EH (cell line): ENCODE measurements at regions not wholly inside any gene's neighbourhood (a gene's known extent, or its start where the extent isn't known, plus 50 kb on each side); places are given as distances from the start of the nearest gene placed in this dataset.
A peak's percentile ranks its signal among the peaks of the same experiment; 100 is the strongest.
"Not testable (repeated sequence)": the region's sequence is repeated elsewhere in the genome, so short reads cannot be mapped to it uniquely, and the experiment has no call there.

Source experiments
- DNase-seq: peaks from one replicate; pipeline ENCODE4 v3.0.0-alpha.2; 2015; ENCODE audit warnings: low read depth

GRCh38 chr7:121620953-121621606 lies 225.0 kb upstream of the FAM3C start:
- DNase-seq: no peak

GRCh38 chr7:121620206-121620605 lies 224.1 kb upstream of the FAM3C start:
- DNase-seq: no peak

DNA sequence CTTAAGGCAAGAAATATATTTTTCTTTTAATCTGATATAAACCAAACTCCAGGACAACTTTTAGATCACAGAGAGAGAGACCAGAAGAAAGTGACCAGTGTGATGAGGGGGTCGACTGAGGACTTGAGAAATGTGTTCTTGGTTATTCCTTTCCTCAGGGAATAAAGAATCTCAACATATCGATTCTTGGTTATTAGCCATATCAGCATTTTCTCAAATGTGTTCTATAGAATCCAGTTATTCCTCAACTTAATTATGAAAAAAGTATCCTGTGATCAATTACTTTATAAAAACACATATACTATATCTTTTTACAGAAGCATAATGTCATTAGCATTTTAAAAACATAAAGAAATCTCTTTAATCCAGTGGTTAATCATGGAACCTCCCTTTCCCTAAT lies 222.1 kb upstream of the FAM3C start:
- no peak for DNase-seq

GRCh38 chr7:121610243-121610642 lies 214.1 kb upstream of the FAM3C start:
- no peak for DNase-seq

DNA sequence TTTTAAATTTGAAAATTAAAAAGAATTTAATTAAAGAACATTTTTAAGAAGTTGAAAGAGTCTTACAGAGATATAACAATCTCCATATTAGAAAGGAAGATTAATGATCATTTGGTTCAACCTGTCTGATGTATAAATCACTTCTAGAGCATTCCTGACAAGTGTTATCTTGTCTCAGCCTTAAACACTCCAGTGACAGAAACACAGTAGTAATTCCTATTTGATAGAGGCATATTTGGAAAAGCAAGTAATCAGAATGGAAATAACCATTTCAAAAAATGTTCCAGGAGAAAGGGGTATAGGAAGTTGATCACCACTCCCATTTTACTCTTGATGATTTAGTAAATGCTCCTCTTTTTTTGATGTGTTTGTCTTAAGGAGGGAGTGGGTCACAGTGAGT lies 213.1 kb upstream of the FAM3C start:
- DNase-seq: no peak

GRCh38 chr7:121608785-121609184 lies 212.7 kb upstream of the FAM3C start:
- no peak for DNase-seq

DNA sequence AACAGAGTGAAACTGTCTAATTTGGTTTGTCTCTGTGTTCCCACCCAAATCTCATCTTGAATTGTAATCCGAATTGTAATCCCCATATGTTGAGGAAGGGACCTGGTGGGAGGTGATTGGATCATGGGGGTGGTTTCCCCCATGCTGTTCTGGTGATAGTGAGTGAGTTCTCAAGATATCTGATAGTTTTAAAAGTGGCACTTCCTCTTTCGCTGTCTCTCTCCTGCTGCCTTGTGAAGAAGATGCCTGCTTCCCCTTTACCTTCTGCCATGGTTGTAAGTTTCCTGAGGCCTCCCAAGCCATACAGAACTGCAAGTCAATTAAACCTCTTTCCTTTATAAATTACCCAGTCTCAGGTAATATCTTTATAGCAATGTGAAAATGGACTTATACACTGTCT lies 212.1 kb upstream of the FAM3C start:
- not testable (repeated sequence) for DNase-seq

GRCh38 chr7:121605317-121605680 lies 209.2 kb upstream of the FAM3C start:
- peak; percentile 1 for DNase-seq

GRCh38 chr7:121604627-121605316 lies 208.7 kb upstream of the FAM3C start:
- peak; percentile 11 for DNase-seq

- no peak for DNase-seq
Observed at GRCh38 chr7:121603886-121604285, 207.8 kb upstream of the FAM3C start.

DNA sequence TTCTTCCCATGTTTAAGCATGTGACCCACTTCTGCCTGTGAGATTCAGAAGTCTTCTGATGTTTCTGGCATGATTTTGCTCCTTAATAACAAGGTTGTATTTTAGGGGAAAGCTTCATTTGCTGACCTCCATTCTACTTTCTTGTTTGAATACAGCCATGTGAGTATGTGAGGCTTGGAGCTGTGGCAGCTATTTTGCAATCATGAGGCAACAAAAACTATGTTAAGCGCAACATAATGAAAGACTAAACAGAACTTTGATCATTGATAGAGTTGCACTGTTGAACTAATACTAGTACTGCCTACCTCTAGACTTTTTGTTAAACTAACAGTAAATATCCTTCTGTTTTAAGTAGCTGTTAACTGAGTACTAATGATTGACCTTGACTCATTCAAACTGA lies 203.8 kb upstream of the FAM3C start:
- no peak for DNase-seq

GRCh38 chr7:121595758-121596696 lies 199.9 kb upstream of the FAM3C start:
- DNase-seq: peak; percentile 3

DNA sequence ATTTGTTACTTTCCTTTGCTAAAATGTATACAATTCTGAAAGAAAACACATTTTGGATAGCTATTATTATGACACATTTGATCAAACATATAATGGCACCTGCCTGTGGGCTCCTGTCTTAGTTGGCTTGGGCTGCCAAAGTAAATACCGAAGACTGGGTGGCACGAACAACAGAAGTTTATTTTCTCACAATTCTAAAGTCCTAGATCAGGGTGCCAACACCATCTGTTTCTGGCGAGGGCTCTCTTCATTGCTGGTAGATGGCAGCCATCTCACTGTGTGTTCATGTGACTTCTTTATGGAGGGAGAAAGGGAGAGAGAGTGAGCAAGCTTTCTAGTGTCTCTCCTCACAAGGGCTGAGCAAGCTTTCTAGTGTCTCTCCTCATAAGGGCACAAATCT lies 195.8 kb upstream of the FAM3C start:
- no peak for DNase-seq

DNA sequence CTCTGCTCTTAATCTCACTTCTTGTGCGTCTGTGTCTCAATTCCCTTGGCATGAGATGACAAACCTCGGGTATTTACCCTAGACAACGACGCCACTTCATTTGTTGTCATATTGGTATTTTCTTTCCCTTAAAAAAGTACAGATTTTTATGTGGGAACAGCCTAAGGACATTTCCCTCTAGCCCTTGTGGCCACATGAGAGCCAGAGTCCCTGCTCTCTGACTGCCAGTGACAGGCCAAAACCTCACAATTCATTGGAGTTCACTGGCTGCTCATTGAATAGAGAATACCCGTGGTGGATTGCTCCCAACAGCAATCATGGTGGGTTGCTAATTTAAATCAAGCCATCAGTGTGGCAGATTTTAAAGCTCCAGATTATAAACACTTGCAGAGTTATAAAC lies 191.3 kb upstream of the FAM3C start:
- no peak for DNase-seq

DNA sequence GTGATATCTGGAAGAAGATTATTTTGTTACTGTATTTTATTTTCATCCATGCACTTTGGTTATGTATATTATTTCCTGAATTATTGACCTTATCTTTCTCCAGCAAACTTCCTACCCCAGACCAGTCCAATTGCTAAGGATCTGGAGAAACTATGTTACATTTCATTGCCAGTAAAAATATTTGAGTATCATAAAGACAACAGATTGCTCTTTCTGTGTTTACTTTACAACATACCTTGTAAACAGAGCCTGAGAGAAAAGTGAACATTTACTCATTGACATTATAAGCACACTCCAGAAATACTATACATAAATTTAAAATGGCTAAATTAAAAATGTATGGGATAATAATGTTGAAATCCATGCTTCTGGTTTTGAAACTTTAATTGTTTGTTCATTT lies 186.2 kb upstream of the FAM3C start:
- DNase-seq: no peak

GRCh38 chr7:121579639-121580038 lies 183.5 kb upstream of the FAM3C start:
- no peak for DNase-seq

GRCh38 chr7:121578669-121579068 lies 182.6 kb upstream of the FAM3C start:
- DNase-seq: no peak

GRCh38 chr7:121576148-121576917 lies 180.2 kb upstream of the FAM3C start:
- no peak for DNase-seq

DNA sequence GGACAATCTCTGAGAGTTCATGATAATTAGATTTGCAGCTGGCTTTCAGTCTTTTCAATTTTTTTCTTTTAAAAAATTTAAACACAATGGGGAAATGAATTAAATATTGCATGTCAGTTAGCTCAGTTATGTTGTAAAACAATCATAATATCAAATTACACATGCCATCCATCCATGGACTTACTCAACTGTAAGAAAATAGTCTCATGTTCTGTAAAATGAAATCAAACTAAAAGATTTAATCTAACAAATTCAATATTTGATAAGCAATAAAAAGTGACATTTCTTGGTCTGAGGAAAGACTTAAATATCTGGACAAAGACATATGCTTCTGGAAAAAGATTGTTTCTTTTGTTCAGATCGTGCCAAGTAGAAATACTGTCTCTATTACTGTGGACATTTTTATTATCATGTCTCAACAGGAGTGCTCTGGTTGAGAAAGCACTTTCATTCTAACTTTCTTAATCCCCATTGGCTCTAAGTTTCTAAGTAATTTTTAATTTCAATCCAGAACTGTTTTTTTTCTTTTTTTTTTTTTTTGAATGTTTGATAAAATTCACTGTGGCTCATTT lies 179.2 kb upstream of the FAM3C start:
- no peak for DNase-seq

- DNase-seq: no peak
Observed at GRCh38 chr7:121574109-121574508, 178.0 kb upstream of the FAM3C start.

GRCh38 chr7:121572615-121573014 lies 176.5 kb upstream of the FAM3C start:
- DNase-seq: no peak

- peak; percentile 31 for DNase-seq
Observed at GRCh38 chr7:121570365-121570764, 174.3 kb upstream of the FAM3C start.
